ENCODE measurements at regions not wholly inside any gene's neighbourhood (a gene's known extent, or its start where the extent isn't known, plus 50 kb on each side); places are given as distances from the start of the nearest gene placed in this dataset.
"Not testable (repeated sequence)": the region's sequence is repeated elsewhere in the genome, so short reads cannot be mapped to it uniquely, and the experiment has no call there.

DNA sequence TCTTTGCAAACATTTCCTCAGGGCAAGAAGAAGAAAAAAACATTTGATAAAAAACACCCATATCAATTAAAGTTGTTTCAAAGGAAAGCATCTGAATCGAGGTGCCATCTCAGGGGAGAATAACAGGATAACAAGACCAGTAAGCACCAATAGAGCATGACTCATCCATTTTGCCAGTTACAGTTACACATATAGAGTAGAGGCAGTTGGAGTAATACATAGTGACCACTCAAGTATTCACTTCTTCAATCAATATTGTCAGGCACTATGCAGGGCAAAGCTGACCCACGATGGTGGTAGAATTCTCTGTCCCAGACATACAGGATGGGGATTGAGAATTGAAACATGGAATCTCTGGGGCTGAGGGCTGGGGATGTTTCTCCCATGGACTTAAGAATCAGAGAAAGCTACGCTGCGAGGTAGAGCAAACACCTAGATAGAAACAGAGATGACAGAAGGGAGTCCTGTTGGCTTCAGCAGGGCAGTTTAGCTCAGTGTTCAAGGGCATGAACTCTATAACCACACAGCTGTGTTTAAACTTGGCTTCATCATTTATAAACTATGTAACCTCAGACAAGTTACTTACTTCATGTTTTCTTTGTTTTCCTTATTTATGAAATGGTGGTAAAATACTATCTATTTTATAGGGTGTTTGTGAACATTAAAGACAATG is 186.4 kb upstream of the NANOGP8 start:
- DNase-seq (ENCODE audit: low read depth), result peak; percentile 56
- no peak overlapping the region for H3K4me3 ChIP-seq (ENCODE audit: control insufficient read depth, low read depth, low read length)
- no peak for TF ChIP-seq CTCF (conservative IDR thresholded peaks at IDR 0.05; ENCODE audit: control insufficient read depth, insufficient read depth, low read depth, low read length)

GRCh38 chr15:35260941-35261340 is 175.8 kb upstream of the NANOGP8 start:
- H3K4me3 ChIP-seq (ENCODE audit: control insufficient read depth, low read depth, low read length), result no peak overlapping the region
- TF ChIP-seq CTCF (conservative IDR thresholded peaks at IDR 0.05; ENCODE audit: control insufficient read depth, insufficient read depth, low read depth, low read length), result no peak
- DNase-seq (ENCODE audit: low read depth), result no peak

DNA sequence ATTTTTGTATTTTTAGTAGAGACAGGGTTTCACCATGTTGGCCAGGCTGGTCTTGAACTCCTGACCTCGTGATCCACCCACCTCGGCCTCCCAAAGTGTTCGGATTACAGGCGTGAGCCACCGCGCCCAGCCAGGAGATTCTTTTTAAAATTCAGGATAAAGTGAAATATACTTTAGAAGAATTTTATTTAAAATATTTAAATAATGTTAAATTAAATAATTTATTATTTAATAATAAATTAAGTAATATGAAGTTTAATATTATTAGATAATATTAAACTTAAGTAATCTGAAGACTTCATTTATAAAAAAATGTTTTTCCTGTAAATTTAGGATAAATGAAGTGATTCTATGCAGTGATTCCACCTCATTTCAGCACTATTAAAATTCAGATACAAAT is 175.2 kb upstream of the NANOGP8 start:
- DNase-seq (ENCODE audit: low read depth), result not testable (repeated sequence)

GRCh38 chr15:35256551-35256950 is 171.5 kb upstream of the NANOGP8 start:
- peak; percentile 59 for DNase-seq (ENCODE audit: low read depth)
- no peak overlapping the region for H3K4me3 ChIP-seq (ENCODE audit: control insufficient read depth, low read depth, low read length)
- TF ChIP-seq CTCF (conservative IDR thresholded peaks at IDR 0.05; ENCODE audit: control insufficient read depth, insufficient read depth, low read depth, low read length), result no peak

More for the DNA sequence above, 175.2 kb upstream of the NANOGP8 start:
- not testable (repeated sequence) for H3K4me3 ChIP-seq (ENCODE audit: control insufficient read depth, low read depth, low read length)

DNA sequence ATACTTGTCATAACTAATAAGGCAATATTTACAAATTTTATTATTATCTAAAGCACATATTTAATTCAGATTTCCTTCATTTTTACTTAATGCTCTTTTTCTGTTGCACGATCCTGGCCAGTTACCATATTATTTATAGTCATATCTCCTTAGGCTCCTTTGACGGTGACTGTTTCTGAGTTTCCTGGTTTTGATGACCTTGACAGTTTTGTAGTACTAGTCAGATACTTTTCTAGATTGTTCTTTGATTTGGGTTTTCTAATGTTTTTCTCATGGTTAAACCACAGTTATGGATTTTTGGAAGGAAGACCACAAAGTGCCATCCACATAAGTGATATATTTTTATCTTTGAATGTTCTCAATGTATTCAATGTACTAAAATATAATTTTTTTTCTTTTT is 171.0 kb upstream of the NANOGP8 start:
- no peak for DNase-seq (ENCODE audit: low read depth)
- TF ChIP-seq CTCF (conservative IDR thresholded peaks at IDR 0.05; ENCODE audit: control insufficient read depth, insufficient read depth, low read depth, low read length), result no peak
- no peak overlapping the region for H3K4me3 ChIP-seq (ENCODE audit: control insufficient read depth, low read depth, low read length)

GRCh38 chr15:35254908-35255307 is 169.8 kb upstream of the NANOGP8 start:
- DNase-seq (ENCODE audit: low read depth); H3K4me3 ChIP-seq (ENCODE audit: control insufficient read depth, low read depth, low read length): not testable (repeated sequence)

DNA sequence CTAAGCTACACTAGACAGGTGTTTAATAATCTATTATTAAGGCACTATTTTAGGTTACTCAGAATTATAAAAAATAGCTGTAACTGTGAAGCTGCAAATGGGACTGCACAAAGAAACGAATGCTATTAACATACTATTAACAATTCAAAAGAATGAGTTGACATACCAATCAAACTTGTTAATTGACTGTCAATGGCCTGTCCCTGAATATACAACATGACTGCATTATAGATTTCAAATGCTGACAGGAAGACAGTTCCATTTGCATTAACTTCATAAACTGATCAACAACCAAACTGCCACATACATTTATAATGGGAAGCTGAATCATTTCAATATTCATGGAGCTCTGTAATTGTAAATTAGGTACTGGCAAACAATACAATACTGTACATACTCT is 169.0 kb upstream of the NANOGP8 start:
- DNase-seq (ENCODE audit: low read depth), result no peak
- TF ChIP-seq CTCF (conservative IDR thresholded peaks at IDR 0.05; ENCODE audit: control insufficient read depth, insufficient read depth, low read depth, low read length), result no peak
- H3K4me3 ChIP-seq (ENCODE audit: control insufficient read depth, low read depth, low read length), result no peak overlapping the region

GRCh38 chr15:35252351-35252865 is 167.3 kb upstream of the NANOGP8 start:
- no peak for TF ChIP-seq CTCF (conservative IDR thresholded peaks at IDR 0.05; ENCODE audit: control insufficient read depth, insufficient read depth, low read depth, low read length)
- H3K4me3 ChIP-seq (ENCODE audit: control insufficient read depth, low read depth, low read length), result no peak overlapping the region
- no peak for DNase-seq (ENCODE audit: low read depth)

Data from fibroblast of mammary gland (primary cell).